ENCODE measurements at regions not wholly inside any gene's neighbourhood (a gene's known extent, or its start where the extent isn't known, plus 50 kb on each side); places are given as distances from the start of the nearest gene placed in this dataset.

DNA sequence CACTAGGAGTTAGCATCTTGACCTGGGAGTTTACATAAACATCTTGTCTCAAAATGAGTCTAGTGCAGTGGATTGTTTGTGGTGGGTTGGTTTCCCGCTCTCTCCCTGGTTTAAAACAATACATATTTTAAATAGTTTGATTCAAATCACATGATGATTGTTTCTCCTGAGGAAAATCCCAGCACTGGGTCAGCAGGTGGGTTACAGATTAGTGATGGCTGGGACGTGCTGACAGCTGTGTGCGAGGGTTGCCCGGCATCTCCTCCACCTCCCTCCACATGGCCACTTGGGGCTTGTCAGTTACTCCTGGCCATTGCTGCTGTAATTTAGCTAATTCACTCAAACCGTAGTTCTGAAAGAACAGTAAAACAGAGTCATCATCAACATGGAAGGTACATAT, 306.4 kb upstream of the CITED2 start:
- TF ChIP-seq CTCF (IDR thresholded peaks at IDR 0.05; ENCODE audit: poor library complexity, severe bottlenecking), result no peak
- H3K4me1 ChIP-seq (ENCODE audit: insufficient read depth, poor library complexity, severe bottlenecking), result peaks cover 9% of the 10 kb centered on the region
- H3K9me3 ChIP-seq (ENCODE audit: severe bottlenecking), result no peaks in the 10 kb centered on the region
- DNase-seq (ENCODE audit: low spot score) (no peak), ATAC-seq (ENCODE audit: low read depth) (no peak)
- no peak overlapping the region for H3K27ac ChIP-seq (ENCODE audit: poor library complexity, severe bottlenecking)
- no peak overlapping the region for H3K4me3 ChIP-seq (ENCODE audit: severe bottlenecking)
- no peaks in the 10 kb centered on the region for H3K36me3 ChIP-seq (ENCODE audit: low read depth)
- H3K27me3 ChIP-seq (ENCODE audit: insufficient read depth, poor library complexity, severe bottlenecking), result no peaks in the 10 kb centered on the region

DNA sequence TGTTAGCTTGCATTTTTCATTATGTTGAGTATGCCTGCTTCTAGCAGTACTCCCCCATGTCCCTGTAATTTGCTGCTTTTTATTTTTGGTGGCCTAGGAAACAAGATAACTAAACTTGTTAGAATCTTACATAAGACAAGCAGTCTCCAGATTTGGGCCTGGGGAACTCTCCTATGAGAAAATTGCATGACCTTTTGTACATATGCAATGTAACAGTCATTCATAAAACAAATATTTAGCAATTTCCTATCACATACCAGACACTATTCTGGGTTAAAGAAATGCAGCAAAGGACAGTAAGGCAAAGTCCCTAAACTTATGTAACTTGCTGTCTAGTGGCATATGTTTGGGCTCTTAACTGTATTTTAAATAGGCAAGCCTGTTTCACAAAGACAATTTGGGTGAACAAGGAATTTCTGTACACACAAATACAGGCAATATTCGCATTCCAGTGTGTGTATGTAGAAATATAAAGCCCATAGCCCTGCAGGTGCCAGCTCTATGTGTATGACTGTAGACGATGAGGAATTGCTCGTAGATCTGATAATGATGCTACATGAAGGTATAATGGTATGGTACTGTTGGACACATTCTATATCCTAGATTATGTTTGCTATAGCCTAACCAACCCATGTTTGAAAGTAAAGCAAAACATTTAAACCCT, 305.2 kb upstream of the CITED2 start:
- DNase-seq (ENCODE audit: low spot score), result no peak
- peaks cover 9% of the 10 kb centered on the region for H3K4me1 ChIP-seq (ENCODE audit: insufficient read depth, poor library complexity, severe bottlenecking)
- no peak for ATAC-seq (ENCODE audit: low read depth)
- H3K27me3 ChIP-seq (ENCODE audit: insufficient read depth, poor library complexity, severe bottlenecking), result no peaks in the 10 kb centered on the region
- no peak for TF ChIP-seq CTCF (IDR thresholded peaks at IDR 0.05; ENCODE audit: poor library complexity, severe bottlenecking)
- no peak overlapping the region for H3K4me3 ChIP-seq (ENCODE audit: severe bottlenecking)
- H3K36me3 ChIP-seq (ENCODE audit: low read depth), result no peaks in the 10 kb centered on the region
- H3K27ac ChIP-seq (ENCODE audit: poor library complexity, severe bottlenecking), result no peak overlapping the region
- H3K9me3 ChIP-seq (ENCODE audit: severe bottlenecking), result no peaks in the 10 kb centered on the region

GRCh38 chr6:139676718-139677117, 302.3 kb upstream of the CITED2 start:
- Histone ChIP-seq H3K27me3 (ENCODE audit: insufficient read depth, poor library complexity, severe bottlenecking) (no peaks in the 10 kb centered on the region), H3K27ac (ENCODE audit: poor library complexity, severe bottlenecking) (no peak overlapping the region), H3K4me1 (ENCODE audit: insufficient read depth, poor library complexity, severe bottlenecking) (peaks cover 9% of the 10 kb centered on the region), H3K4me3 (ENCODE audit: severe bottlenecking) (no peak overlapping the region), H3K36me3 (ENCODE audit: low read depth) (no peaks in the 10 kb centered on the region), H3K9me3 (ENCODE audit: severe bottlenecking) (no peaks in the 10 kb centered on the region)
- TF ChIP-seq CTCF (IDR thresholded peaks at IDR 0.05; ENCODE audit: poor library complexity, severe bottlenecking), result no peak
- ATAC-seq (ENCODE audit: low read depth), result no peak
- DNase-seq (ENCODE audit: low spot score), result no peak

- Histone ChIP-seq H3K36me3 (ENCODE audit: low read depth) (no peaks in the 10 kb centered on the region), H3K9me3 (ENCODE audit: severe bottlenecking) (no peaks in the 10 kb centered on the region), H3K27ac (ENCODE audit: poor library complexity, severe bottlenecking) (no peak overlapping the region), H3K4me3 (ENCODE audit: severe bottlenecking) (no peak overlapping the region), H3K4me1 (ENCODE audit: insufficient read depth, poor library complexity, severe bottlenecking) (no peaks in the 10 kb centered on the region), H3K27me3 (ENCODE audit: insufficient read depth, poor library complexity, severe bottlenecking) (no peaks in the 10 kb centered on the region)
- TF ChIP-seq CTCF (IDR thresholded peaks at IDR 0.05; ENCODE audit: poor library complexity, severe bottlenecking), result no peak
- DNase-seq (ENCODE audit: low spot score), result no peak
- ATAC-seq (ENCODE audit: low read depth), result no peak
These were observed 291.8 kb upstream of the CITED2 start for GRCh38 chr6:139666284-139666683.

- ATAC-seq (ENCODE audit: low read depth) (no peak), DNase-seq (ENCODE audit: low spot score) (no peak)
- H3K4me1 ChIP-seq (ENCODE audit: insufficient read depth, poor library complexity, severe bottlenecking), result no peaks in the 10 kb centered on the region
- TF ChIP-seq CTCF (IDR thresholded peaks at IDR 0.05; ENCODE audit: poor library complexity, severe bottlenecking), result no peak
- no peak overlapping the region for H3K4me3 ChIP-seq (ENCODE audit: severe bottlenecking)
- H3K27ac ChIP-seq (ENCODE audit: poor library complexity, severe bottlenecking), result no peak overlapping the region
- no peaks in the 10 kb centered on the region for H3K9me3 ChIP-seq (ENCODE audit: severe bottlenecking)
- no peaks in the 10 kb centered on the region for H3K36me3 ChIP-seq (ENCODE audit: low read depth)
- no peaks in the 10 kb centered on the region for H3K27me3 ChIP-seq (ENCODE audit: insufficient read depth, poor library complexity, severe bottlenecking)
These were observed 289.5 kb upstream of the CITED2 start for GRCh38 chr6:139663996-139664395.

All from RWPE2 (cell line).